Uterus (tissue), 3 donors: ENCODE measurements at regions not wholly inside any gene's neighbourhood (a gene's known extent, or its start where the extent isn't known, plus 50 kb on each side); places are given as distances from the start of the nearest gene placed in this dataset.

Experiments used
- DNase-seq, 2 donors: peaks; one replicate each; pipeline ENCODE4 v3.0.0-alpha.2; 2019 to 2020
- H3K27ac ChIP-seq, 2 donors: fragments of 200-600 bp; sonication (generic); 1 replicate in 1 of 2; 2 replicates in 1 of 2; pipeline ENCODE4 v1.5.1; 2016 to 2018
- H3K27me3 ChIP-seq, 2 donors: fragments of 200-600 bp; sonication (generic); one replicate each; pipeline ENCODE4 v1.5.1; 2018 to 2019; ENCODE audit warnings: control low read depth in 1 of 2
- H3K36me3 ChIP-seq, 2 donors: fragments of 200-600 bp; sonication (generic); one replicate each; pipeline ENCODE4 v1.5.1; 2019; ENCODE audit warnings: control low read depth in 1 of 2
- H3K4me1 ChIP-seq, 2 donors: fragments of 200-600 bp; sonication (generic); one replicate each; pipeline ENCODE4 v1.5.1; 2018 to 2019; ENCODE audit warnings: control low read depth in 1 of 2
- H3K4me3 ChIP-seq, 2 donors: fragments of 200-600 bp; sonication (generic); 1 replicate in 1 of 2; 2 replicates in 1 of 2; pipeline ENCODE4 v1.5.1; 2018 to 2019; ENCODE audit warnings: mild to moderate bottlenecking in 1 of 2
- H3K9me3 ChIP-seq, 2 donors: fragments of 200-600 bp; sonication (generic); one replicate each; pipeline ENCODE4 v1.5.1; 2019; ENCODE audit warnings: control low read depth in 1 of 2
- POLR2A ChIP-seq, 2 donors: fragments of 450-650 bp; IDR thresholded peaks; one replicate each; pipeline ENCODE4 v1.6.1; 2016; ENCODE audit warnings: antibody characterized with exemption in 2 of 2, mild to moderate bottlenecking in 1 of 2, moderate library complexity in 1 of 2
- intact Hi-C: fragments of 100-400 bp; cut with DNase I; formaldehyde crosslinking; loops from one replicate; pipeline ENCODE4 v1.15.1; 2023; ENCODE audit warnings: low total_unique reads
- TF ChIP-seq, protein P1 (sequence below), 4 experiments: fragments of 200-600 bp in 2 of 4; fragments of 450-650 bp in 2 of 4; sonication (generic) in 2 of 4; IDR thresholded peaks; one replicate each; pipeline ENCODE4 v1.5.1; 2016 to 2019; ENCODE audit warnings: antibody characterized with exemption in 4 of 4, mild to moderate bottlenecking in 2 of 4, moderate library complexity in 1 of 4
- donor health status: DM: yes; HTN: yes; CAD: no.

DNA sequence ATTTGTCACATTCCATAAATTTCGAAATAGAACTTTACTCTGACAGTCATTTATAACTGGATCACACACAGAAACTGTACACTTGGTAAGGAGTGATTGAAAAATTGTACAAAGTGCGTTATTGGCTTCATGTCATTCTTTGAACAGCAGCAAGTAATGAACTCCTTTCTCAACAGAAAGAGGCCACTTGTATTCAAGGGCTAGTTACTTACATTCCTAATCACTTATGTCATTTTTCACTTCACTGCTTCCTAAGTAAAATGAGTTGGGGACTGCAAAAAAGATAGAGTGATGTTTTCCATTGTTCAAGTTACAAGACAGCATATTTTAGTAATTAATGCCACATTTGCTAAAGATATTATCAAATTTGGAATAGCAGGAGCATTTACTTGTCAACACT, 893.2 kb downstream of the DTWD2 start:
- no peaks in the 10 kb centered on the region for H3K36me3 ChIP-seq
- H3K4me3 ChIP-seq, result no peak overlapping the region
- no peaks in the 10 kb centered on the region for H3K9me3 ChIP-seq
- H3K4me1 ChIP-seq, result no peaks in the 10 kb centered on the region
- no peak for DNase-seq
- intact Hi-C loops, result no loop called here
- no peaks in the 10 kb centered on the region for H3K27me3 ChIP-seq
- H3K27ac ChIP-seq, result no peak overlapping the region
- TF ChIP-seq, protein P1, sequence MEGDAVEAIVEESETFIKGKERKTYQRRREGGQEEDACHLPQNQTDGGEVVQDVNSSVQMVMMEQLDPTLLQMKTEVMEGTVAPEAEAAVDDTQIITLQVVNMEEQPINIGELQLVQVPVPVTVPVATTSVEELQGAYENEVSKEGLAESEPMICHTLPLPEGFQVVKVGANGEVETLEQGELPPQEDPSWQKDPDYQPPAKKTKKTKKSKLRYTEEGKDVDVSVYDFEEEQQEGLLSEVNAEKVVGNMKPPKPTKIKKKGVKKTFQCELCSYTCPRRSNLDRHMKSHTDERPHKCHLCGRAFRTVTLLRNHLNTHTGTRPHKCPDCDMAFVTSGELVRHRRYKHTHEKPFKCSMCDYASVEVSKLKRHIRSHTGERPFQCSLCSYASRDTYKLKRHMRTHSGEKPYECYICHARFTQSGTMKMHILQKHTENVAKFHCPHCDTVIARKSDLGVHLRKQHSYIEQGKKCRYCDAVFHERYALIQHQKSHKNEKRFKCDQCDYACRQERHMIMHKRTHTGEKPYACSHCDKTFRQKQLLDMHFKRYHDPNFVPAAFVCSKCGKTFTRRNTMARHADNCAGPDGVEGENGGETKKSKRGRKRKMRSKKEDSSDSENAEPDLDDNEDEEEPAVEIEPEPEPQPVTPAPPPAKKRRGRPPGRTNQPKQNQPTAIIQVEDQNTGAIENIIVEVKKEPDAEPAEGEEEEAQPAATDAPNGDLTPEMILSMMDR (IDR thresholded peaks at IDR 0.05), result no peak
- TF ChIP-seq POLR2A (IDR thresholded peaks at IDR 0.05), result no peak

DNA sequence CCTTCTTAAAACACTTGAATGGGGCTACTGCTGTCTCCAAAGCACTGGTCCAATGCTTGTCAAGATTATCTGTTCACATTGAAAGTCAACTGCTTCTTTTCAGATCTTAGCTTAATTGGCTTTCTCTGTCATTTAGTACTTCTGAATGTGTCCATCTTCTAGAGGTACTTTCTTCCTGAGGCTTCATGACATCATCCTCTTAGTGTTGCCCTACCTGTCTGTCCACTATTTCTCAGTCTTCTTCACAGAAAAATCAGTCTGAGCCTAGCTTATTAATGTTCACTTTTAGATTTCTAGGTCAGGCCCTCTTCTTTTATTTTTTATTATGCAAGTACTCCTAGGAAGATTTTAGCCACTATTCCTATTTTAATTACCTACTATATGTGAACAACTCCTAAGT, 899.9 kb downstream of the DTWD2 start:
- DNase-seq, result no peak
- no peak for TF ChIP-seq POLR2A (IDR thresholded peaks at IDR 0.05)
- TF ChIP-seq, protein P1 (IDR thresholded peaks at IDR 0.05), result no peak
- intact Hi-C loops, result no loop called here
- Histone ChIP-seq H3K4me1 (no peaks in the 10 kb centered on the region), H3K4me3 (no peak overlapping the region), H3K27me3 (no peaks in the 10 kb centered on the region), H3K9me3 (no peaks in the 10 kb centered on the region), H3K27ac (no peak overlapping the region), H3K36me3 (no peaks in the 10 kb centered on the region)

DNA sequence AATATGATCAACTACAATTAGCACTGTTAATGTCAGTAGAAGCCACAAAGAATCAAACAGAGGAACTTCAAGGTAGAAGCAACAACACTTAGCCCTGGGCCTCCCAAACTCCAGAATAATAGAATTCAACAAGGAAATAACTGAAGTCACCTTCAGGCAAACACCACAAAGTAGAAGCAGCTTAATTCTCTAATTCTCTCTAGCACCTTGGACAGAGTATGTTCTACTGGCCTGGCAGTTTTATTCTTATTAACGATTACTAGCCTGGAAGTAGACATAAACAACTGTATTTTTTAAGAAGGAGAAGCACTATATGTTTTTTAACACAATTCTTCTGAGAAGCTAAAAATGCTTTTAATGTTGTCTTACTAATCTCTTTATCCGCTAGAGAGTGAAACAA, 911.9 kb downstream of the DTWD2 start:
- intact Hi-C loops, result no loop called here
- H3K36me3 ChIP-seq, result no peaks in the 10 kb centered on the region
- H3K9me3 ChIP-seq, result no peaks in the 10 kb centered on the region
- no peak overlapping the region for H3K27ac ChIP-seq
- no peak for DNase-seq
- TF ChIP-seq POLR2A (IDR thresholded peaks at IDR 0.05), result no peak
- TF ChIP-seq, protein P1 (IDR thresholded peaks at IDR 0.05), result no peak
- no peak overlapping the region for H3K4me3 ChIP-seq
- H3K27me3 ChIP-seq, result no peaks in the 10 kb centered on the region
- no peaks in the 10 kb centered on the region for H3K4me1 ChIP-seq

DNA sequence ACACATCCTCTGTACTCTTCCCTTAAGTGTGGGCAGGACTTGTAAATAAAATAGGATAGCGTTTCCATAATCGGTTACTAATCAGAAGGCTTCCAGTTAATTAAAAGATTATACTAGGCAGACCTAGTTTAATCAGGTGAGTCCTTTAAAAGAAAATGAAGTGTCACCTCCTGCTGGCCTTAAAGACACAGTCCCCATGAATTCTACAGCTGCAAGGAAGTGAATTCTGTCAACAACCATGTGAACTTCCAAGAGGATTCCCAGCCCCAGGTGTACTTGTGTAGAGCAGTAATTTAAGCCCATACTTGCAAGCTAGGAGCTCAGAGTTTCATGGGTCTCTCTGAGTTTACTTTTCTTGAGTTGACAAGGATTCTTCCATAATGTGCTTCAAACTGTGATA, 918.3 kb downstream of the DTWD2 start:
- DNase-seq, result no peak
- Histone ChIP-seq H3K9me3 (no peaks in the 10 kb centered on the region), H3K27me3 (no peaks in the 10 kb centered on the region), H3K36me3 (peaks cover 0 to 3% of the 10 kb centered on the region in 2 donors), H3K4me3 (no peak overlapping the region), H3K4me1 (no peaks in the 10 kb centered on the region), H3K27ac (no peak overlapping the region)
- TF ChIP-seq, protein P1 (IDR thresholded peaks at IDR 0.05), result no peak
- TF ChIP-seq POLR2A (IDR thresholded peaks at IDR 0.05), result no peak
- intact Hi-C loops, result no loop called here

DNA sequence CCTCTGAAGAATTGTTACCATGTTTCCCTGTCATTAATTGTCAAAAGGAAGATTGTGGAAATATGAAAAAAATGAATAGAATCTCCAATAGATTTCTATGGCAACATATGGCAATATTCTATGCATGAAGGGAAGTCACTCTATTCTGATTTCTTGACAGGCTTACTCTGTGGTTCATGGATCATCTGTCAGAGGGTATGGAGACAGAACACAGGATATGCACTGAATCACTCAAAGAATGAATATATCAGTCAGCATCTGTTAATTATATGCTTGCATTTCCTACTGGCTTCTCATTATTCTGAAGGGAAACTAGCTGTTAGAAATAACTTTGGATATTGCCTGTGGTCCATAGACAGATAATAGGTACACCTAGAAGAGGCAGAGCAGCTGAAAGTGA, 918.9 kb downstream of the DTWD2 start:
- no peak for DNase-seq
- Histone ChIP-seq H3K27ac (no peak overlapping the region), H3K4me1 (no peaks in the 10 kb centered on the region), H3K27me3 (no peaks in the 10 kb centered on the region), H3K9me3 (no peaks in the 10 kb centered on the region), H3K36me3 (peaks cover 0 to 3% of the 10 kb centered on the region in 2 donors), H3K4me3 (no peak overlapping the region)
- intact Hi-C loops, result no loop called here
- TF ChIP-seq POLR2A (IDR thresholded peaks at IDR 0.05), result no peak
- TF ChIP-seq, protein P1 (IDR thresholded peaks at IDR 0.05), result no peak
